ENCODE measurements at regions not wholly inside any gene's neighbourhood (a gene's known extent, or its start where the extent isn't known, plus 50 kb on each side); places are given as distances from the start of the nearest gene placed in this dataset.
"Not testable (repeated sequence)": the region's sequence is repeated elsewhere in the genome, so short reads cannot be mapped to it uniquely, and the experiment has no call there.

GRCh38 chrX:125577479-125577878, 257.8 kb downstream of the TEX13C start:
- 40 to 49% (median 42%) methylated on average over 1 of the region's 1 CpG for WGBS, 3 donors

GRCh38 chrX:125604448-125604847, 284.8 kb downstream of the TEX13C start:
- intact Hi-C loops (cut with DNase I) = no loop called here
- no peaks in the 10 kb centered on the region for H3K27me3 ChIP-seq
- no peak overlapping the region for H3K4me3 ChIP-seq
- no peak for DNase-seq
- no peaks in the 10 kb centered on the region for H3K36me3 ChIP-seq
- H3K9me3 ChIP-seq = no peaks in the 10 kb centered on the region
- no peak for TF ChIP-seq POLR2A (IDR thresholded peaks at IDR 0.05)
- TF ChIP-seq EP300 (IDR thresholded peaks at IDR 0.05) = no peak
- no peak for TF ChIP-seq CTCF (IDR thresholded peaks at IDR 0.05)
- no peak overlapping the region for H3K27ac ChIP-seq
- H3K4me1 ChIP-seq (ENCODE audit: insufficient read depth) = no peaks in the 10 kb centered on the region

More at GRCh38 chrX:125577479-125577878, 257.8 kb downstream of the TEX13C start:
- no peaks in the 10 kb centered on the region for H3K9me3 ChIP-seq
- no peak for DNase-seq
- H3K27me3 ChIP-seq = no peaks in the 10 kb centered on the region
- TF ChIP-seq EP300 (IDR thresholded peaks at IDR 0.05) = no peak
- TF ChIP-seq CTCF (IDR thresholded peaks at IDR 0.05) = no peak
- TF ChIP-seq POLR2A (IDR thresholded peaks at IDR 0.05) = no peak
- intact Hi-C loops (cut with DNase I) = no loop called here
- no peaks in the 10 kb centered on the region for H3K36me3 ChIP-seq
- H3K27ac ChIP-seq = no peak overlapping the region
- no peak overlapping the region for H3K4me3 ChIP-seq
- no peaks in the 10 kb centered on the region for H3K4me1 ChIP-seq (ENCODE audit: insufficient read depth)

- DNase-seq = no peak
- H3K4me3 ChIP-seq = no peak overlapping the region
- no peak overlapping the region for H3K27ac ChIP-seq
- TF ChIP-seq POLR2A (IDR thresholded peaks at IDR 0.05) = no peak
- TF ChIP-seq CTCF (IDR thresholded peaks at IDR 0.05) = no peak
- no peak for TF ChIP-seq EP300 (IDR thresholded peaks at IDR 0.05)
- H3K36me3 ChIP-seq = no peaks in the 10 kb centered on the region
- intact Hi-C loops (cut with DNase I) = no loop called here
- no peaks in the 10 kb centered on the region for H3K9me3 ChIP-seq
- no peaks in the 10 kb centered on the region for H3K4me1 ChIP-seq (ENCODE audit: insufficient read depth)
- H3K27me3 ChIP-seq = no peaks in the 10 kb centered on the region
- WGBS, 3 donors = 42 to 66% (median 44%) methylated on average over 2 of the region's 2 CpGs
Observed at GRCh38 chrX:125605145-125605544, 285.5 kb downstream of the TEX13C start.

- H3K27ac ChIP-seq; H3K36me3 ChIP-seq; H3K4me3 ChIP-seq; intact Hi-C loops (cut with DNase I); H3K27me3 ChIP-seq; H3K9me3 ChIP-seq; H3K4me1 ChIP-seq (ENCODE audit: insufficient read depth); DNase-seq: not testable (repeated sequence)
- 84 to 86% (median 86%) methylated on average over 25 to 29 of the region's 29 CpGs for WGBS, 3 donors
Observed at GRCh38 chrX:125614591-125615343, 295.1 kb downstream of the TEX13C start.

GRCh38 chrX:125620715-125621587, 301.3 kb downstream of the TEX13C start:
- TF ChIP-seq CTCF (IDR thresholded peaks at IDR 0.05) (no peak), EP300 (IDR thresholded peaks at IDR 0.05) (no peak), POLR2A (IDR thresholded peaks at IDR 0.05) (no peak)
- 82 to 88% (median 86%) methylated on average over 7 of the region's 7 CpGs for WGBS, 3 donors
- Histone ChIP-seq H3K36me3 (no peaks in the 10 kb centered on the region), H3K4me1 (ENCODE audit: insufficient read depth) (no peaks in the 10 kb centered on the region), H3K4me3 (no peak overlapping the region), H3K27ac (no peak overlapping the region), H3K27me3 (no peaks in the 10 kb centered on the region), H3K9me3 (no peaks in the 10 kb centered on the region)
- DNase-seq = no peak
- intact Hi-C loops (cut with DNase I) = no loop called here

All from ovary (tissue), 7 donors.